Dermis microvascular lymphatic vessel endothelial cell (primary cell): ENCODE measurements at regions not wholly inside any gene's neighbourhood (a gene's known extent, or its start where the extent isn't known, plus 50 kb on each side); places are given as distances from the start of the nearest gene placed in this dataset.

Experiments used
- DNase-seq, 2 donors: peaks; one replicate each; pipeline versions ENCODE4 v3.0.0 to v3.0.0-alpha.2; 2010; ENCODE audit warnings: low read depth in 2 of 2

DNA sequence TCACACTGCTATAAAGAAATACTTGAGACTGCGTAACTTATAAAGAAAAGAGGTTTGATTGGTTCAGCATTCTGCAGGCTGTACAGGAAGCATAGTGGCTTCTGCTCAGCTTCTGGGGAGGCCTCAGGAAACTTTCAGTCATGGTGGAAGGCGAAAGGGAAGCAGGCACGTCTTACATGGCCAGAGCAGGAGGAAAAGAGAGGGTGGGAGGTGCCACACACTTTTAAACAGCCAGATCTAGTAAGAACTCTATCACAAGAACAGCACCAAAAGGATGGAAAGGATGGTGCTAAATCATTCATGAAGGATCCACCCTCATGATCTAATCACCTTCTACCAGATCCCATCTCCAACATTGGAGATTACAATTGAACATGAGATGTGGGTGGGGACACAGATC is 145.5 kb upstream of the OSR1 start:
- no peak for DNase-seq

- DNase-seq = no peak
Observed at GRCh38 chr2:19503406-19503805, 145.0 kb upstream of the OSR1 start.

DNA sequence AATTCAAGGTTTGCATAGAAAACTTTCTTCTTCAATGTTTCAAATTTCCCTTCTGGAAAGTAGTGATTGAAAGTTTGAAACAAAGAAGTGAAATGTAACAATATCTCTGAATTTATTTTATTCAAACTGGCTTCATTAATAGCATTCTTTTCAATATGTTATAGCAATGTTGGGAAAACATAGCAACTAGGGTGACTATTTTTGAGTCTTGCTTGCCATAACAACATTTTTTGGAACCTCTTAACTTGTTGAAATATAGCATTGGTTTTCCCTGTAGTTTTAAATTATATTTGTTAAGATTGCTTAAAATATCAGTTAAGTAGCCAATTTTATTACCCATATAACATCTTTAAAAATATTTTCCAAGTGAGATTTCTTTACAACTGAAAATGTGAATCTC is 141.7 kb upstream of the OSR1 start:
- DNase-seq = no peak

DNA sequence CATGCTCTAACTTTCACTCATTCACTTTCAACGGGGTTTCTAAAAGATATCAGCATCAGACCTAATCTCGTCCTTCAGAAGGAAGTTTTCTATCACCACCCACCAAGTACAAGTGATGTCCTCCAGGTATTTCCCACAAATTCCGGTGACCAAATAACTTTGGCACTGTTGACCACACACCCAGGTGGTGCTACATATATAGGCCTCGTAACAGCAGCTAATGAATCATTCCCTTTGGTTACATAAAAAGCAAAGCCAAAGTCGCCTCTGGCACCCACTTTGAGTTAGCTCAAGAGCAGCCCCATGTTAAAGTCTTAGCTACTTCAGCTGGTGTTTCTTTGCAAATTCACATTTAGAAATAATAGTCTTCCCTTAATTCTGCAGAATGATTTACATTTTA is 138.2 kb upstream of the OSR1 start:
- DNase-seq = no peak

GRCh38 chr2:19494241-19494640 is 135.8 kb upstream of the OSR1 start:
- DNase-seq = no peak

GRCh38 chr2:19491796-19492195 is 133.4 kb upstream of the OSR1 start:
- DNase-seq = no peak

DNA sequence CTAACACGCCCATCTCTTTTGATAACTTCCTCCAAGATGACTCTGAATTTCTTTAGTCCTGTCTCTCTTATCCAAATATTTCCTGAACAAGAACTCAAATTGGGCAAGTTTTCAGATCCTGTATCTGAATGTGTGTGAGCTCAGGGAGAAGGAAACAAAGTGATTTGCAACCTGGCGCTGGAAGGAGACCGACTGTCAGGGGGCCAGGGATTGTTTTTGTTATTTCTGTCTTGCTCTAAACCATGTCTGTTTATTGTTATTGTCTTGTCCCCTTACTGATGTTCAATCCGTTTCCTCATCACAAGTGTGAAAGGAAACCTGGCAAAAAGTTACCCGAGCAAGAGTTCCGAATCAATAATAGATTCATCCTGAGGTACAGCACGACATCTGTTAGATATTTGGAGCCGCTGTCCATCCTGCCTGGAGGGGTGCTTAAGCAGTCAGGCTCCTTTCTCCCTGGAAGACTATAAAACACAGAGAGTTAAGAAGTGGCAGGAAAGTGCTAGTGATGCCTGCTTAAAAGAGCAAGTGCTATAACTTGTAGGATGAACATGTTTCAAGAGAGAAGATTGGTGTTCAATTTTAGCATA is 132.5 kb upstream of the OSR1 start:
- no peak for DNase-seq

- no peak for DNase-seq
Observed at GRCh38 chr2:19488009-19488691, 129.7 kb upstream of the OSR1 start.

DNA sequence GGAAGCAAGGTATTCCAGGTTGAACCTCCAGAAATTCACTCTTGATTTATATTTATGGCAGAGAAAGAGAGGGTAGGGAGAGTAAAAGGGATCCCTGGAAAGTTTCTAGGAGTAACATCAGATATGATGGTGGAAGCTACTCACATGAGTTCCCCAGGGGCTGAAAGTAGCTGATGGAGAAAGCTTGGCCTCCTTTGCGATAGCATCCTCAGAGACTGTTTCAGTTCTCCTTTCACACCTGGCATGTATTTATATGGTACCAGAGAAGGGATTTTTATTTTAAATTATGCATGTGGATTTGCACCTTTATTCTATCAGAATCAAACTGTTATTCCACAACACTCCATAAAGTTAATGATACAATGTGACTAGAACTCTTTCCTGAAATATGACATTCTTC is 126.3 kb upstream of the OSR1 start:
- DNase-seq = no peak

DNA sequence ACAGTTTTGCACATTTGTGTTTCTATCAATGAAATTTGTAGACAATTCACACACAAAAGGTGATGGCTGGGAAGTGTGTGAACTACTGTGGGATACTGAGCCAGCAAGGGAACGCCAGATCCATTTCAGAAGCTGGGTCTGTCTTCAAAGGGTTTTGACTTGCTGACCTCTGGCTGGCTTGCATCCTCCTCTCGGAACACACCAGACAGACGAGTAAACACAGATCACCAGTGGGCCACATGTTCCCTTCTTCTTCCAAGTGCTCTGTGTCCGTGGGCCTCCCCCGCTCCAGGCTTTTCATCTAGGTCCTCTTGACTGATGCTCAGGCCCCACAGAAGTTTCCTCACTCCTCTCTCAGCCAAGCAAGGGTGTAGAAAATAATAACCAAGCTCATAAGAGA is 122.2 kb upstream of the OSR1 start:
- DNase-seq = no peak

DNA sequence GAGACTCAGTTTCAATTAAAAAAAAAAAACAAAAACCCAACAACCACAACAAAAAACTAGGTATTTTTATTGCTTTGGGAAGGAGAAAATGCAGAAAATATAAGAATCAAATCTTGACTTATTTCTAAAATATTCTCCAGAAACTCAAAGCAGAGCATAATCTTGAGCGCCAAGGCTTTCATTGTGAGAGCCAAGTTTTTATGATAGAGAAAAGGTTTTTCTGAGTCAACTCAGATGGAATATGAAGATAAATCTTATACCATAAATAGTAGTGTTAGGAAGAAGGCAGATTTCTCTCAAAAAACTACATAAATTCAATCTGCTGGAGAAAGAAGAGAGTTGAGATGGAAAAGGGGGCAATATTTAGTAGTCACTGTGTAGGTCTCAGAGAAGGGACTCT is 121.2 kb upstream of the OSR1 start:
- no peak for DNase-seq

DNA sequence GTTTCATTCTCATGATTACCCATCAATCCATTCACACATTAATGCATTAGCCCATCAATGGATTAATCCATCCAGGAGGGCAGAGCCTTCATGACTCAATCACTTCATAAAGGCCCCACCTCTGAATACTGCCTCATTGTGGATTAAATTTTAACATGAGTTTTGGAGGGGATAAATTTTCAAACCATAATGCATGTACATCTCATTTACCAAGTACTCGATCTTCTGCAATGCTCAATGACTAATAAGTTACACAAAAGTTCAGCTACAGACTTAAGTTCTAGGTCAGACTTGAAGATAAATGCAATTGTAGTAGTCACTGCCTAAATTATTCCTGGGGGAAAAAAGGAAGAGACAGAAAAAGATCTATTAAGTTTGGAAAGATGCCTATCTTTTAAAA is 120.0 kb upstream of the OSR1 start:
- no peak for DNase-seq

DNA sequence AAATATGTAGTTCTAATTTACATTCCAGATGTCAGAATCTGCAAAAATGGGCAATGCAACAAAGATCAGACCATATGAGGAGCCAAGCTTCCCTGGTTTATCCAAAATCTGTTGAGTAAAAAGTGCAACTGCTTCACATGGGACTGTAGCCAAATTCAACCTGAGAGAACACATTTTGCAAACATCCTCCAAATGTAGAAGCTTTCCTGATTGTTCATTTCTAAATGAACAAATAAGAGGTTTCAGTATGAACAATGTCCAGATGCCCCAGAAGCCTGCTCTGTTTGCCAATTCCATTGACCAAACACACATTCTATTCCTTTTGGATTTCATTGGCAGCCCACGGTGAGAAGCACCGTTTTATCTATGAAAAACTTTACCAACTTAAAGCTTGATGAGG is 117.9 kb upstream of the OSR1 start:
- DNase-seq = no peak

DNA sequence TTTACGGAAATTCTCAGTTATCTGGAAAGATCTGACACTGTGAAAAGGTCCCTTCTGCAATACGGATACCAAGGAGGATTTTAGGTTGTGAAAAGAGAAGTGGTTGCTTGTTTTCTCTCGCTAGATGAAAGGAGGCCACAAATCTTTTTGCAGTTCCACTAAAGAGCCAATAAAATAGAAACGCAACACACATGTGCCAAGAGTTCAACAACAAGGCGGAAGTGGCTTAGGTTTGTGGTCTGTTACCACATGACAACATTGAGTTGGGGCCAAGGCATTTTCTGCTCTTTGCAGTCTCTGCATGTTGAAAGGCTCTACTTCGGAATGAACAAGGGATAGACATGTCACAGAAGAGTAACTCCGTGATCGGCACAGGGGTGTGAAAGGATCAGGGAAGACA is 115.7 kb upstream of the OSR1 start:
- no peak for DNase-seq

DNA sequence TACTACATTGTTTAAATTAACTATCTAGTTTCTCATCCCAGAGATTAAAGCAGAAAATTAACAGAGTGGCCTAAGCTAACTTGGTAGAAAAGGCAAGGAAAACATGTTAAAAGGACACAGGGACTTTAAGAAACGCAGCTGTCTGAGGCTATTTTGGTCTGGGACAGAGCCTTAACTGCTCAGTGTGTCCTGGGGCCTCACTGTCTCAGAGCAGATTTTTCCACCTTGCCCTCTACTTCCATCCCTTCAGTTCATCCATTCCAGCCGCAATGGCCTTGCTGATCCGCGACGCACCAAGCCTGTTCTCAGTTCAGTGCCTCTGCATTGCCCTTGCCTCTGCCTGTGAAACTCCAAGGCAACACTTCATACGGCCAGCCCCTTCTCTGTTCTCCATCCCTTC is 114.9 kb upstream of the OSR1 start:
- no peak for DNase-seq

- no peak for DNase-seq
Observed at GRCh38 chr2:19472391-19472978, 114.1 kb upstream of the OSR1 start.

GRCh38 chr2:19471491-19471890 is 113.1 kb upstream of the OSR1 start:
- DNase-seq = no peak

- no peak for DNase-seq
Observed at GRCh38 chr2:19465978-19466377, 107.6 kb upstream of the OSR1 start.

- DNase-seq = no peak
Observed at GRCh38 chr2:19462256-19462645, 103.8 kb upstream of the OSR1 start.

DNA sequence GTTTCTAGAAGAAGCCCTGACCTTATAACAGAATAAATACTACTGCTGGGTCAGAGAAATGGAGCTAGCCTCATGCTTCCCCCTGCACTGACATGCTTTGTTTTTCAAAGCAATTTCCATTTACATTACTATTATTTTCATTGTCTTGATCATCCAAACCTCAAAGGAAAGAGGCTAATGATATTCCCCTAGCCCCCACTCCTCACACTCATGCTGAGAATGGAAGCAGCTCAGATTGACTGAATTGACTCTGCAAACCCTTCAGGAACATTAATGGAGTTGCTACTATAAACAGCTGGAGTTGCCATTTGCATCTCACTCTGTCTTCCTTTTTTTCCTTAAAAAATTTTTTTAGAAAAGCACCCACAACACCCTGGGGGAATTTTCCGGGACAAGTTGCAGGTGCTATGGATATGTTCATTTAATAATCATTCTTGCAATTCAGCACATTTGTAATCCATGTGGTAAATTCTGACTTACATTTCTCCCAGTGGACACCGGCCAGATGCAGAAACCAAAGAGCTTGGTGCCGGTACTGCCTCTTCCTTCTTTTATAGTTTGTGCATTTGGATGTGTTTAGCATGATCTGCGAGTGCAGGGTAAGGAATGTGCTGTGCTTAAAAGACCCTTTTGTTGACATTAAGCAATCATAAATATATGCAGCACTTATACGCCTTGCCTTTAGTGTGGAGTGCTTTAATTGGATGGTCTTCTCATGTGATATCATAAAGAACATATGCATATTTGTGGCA is 103.3 kb upstream of the OSR1 start:
- no peak for DNase-seq

- no peak for DNase-seq
Observed at GRCh38 chr2:19460761-19461160, 102.3 kb upstream of the OSR1 start.

DNA sequence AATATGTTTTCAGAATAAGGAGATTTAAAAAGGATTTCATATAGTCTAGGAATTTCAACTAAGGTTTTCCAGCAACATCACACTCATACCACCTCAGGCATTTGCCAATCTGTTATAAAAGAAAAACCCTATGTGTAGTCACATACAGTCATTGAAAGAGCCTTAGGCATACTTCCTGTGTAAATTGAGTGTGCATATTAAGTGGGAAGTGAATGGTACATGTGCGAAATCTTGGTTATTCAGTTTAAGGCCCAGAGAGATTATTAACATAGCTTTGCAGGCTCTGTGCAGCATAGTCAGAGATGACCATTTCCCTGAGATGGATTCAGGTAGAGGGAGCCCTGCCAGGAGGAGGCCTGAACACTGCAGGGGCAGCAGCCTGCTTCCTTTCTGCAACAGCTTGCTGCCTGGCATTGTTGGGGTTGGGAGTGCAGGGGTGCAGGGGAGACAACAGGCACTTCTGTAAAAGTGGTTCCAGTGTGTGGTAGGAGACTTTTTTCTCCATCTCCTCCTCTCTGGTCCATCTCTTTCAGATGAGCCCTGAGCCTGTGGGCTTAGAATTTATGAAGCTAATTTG is 100.1 kb upstream of the OSR1 start:
- DNase-seq = no peak
